ENCODE measurements at regions not wholly inside any gene's neighbourhood (a gene's known extent, or its start where the extent isn't known, plus 50 kb on each side); places are given as distances from the start of the nearest gene placed in this dataset.

GRCh38 chr5:8239198-8239597 lies 370.2 kb downstream of the MTRR start:
- no peak for DNase-seq (ENCODE audit: low read depth in 3 of 3)

- DNase-seq (ENCODE audit: low read depth in 3 of 3): no peak
Measured at GRCh38 chr5:8239646-8240045, 370.7 kb downstream of the MTRR start.

- no peak for DNase-seq (ENCODE audit: low read depth in 3 of 3)
Measured at GRCh38 chr5:8241076-8241475, 372.1 kb downstream of the MTRR start.

GRCh38 chr5:8241558-8241957 lies 372.6 kb downstream of the MTRR start:
- DNase-seq (ENCODE audit: low read depth in 3 of 3): no peak

GRCh38 chr5:8247049-8247899 lies 378.3 kb downstream of the MTRR start:
- no peak for DNase-seq (ENCODE audit: low read depth in 3 of 3)

- no peak for DNase-seq (ENCODE audit: low read depth in 3 of 3)
Measured at GRCh38 chr5:8253376-8253775, 384.4 kb downstream of the MTRR start.

GRCh38 chr5:8254674-8255073 lies 385.7 kb downstream of the MTRR start:
- DNase-seq (ENCODE audit: low read depth in 3 of 3): no peak

GRCh38 chr5:8258801-8259200 lies 389.9 kb downstream of the MTRR start:
- DNase-seq (ENCODE audit: low read depth in 3 of 3): no peak

GRCh38 chr5:8270246-8270645 lies 401.3 kb downstream of the MTRR start:
- DNase-seq (ENCODE audit: low read depth in 3 of 3): no peak

- DNase-seq (ENCODE audit: low read depth in 3 of 3): no peak
Measured at GRCh38 chr5:8280711-8281363, 411.9 kb downstream of the MTRR start.

- DNase-seq (ENCODE audit: low read depth in 3 of 3): no peak
Measured at GRCh38 chr5:8288334-8288733, 419.4 kb downstream of the MTRR start.

- DNase-seq (ENCODE audit: low read depth in 3 of 3): no peak
Measured at GRCh38 chr5:8288897-8289516, 420.1 kb downstream of the MTRR start.

GRCh38 chr5:8289779-8290178 lies 420.8 kb downstream of the MTRR start:
- DNase-seq (ENCODE audit: low read depth in 3 of 3): no peak

- no peak for DNase-seq (ENCODE audit: low read depth in 3 of 3)
Measured at GRCh38 chr5:8290721-8291120, 421.8 kb downstream of the MTRR start.

- DNase-seq (ENCODE audit: low read depth in 3 of 3): no peak
Measured at GRCh38 chr5:8291641-8292040, 422.7 kb downstream of the MTRR start.

- no peak for DNase-seq (ENCODE audit: low read depth in 3 of 3)
Measured at GRCh38 chr5:8295141-8295540, 426.2 kb downstream of the MTRR start.

- DNase-seq (ENCODE audit: low read depth in 3 of 3): no peak
Measured at GRCh38 chr5:8299716-8300115, 430.8 kb downstream of the MTRR start.

- DNase-seq (ENCODE audit: low read depth in 3 of 3): no peak
Measured at GRCh38 chr5:8304341-8304740, 435.4 kb downstream of the MTRR start.

GRCh38 chr5:8306288-8306896 lies 437.4 kb downstream of the MTRR start:
- DNase-seq (ENCODE audit: low read depth in 3 of 3): no peak

GRCh38 chr5:8314965-8315364 lies 446.0 kb downstream of the MTRR start:
- DNase-seq (ENCODE audit: low read depth in 3 of 3): no peak

GRCh38 chr5:8316608-8317280 lies 447.8 kb downstream of the MTRR start:
- no peak for DNase-seq (ENCODE audit: low read depth in 3 of 3)

GRCh38 chr5:8317335-8317734 lies 448.4 kb downstream of the MTRR start:
- DNase-seq (ENCODE audit: low read depth in 3 of 3): no peak
